Frontal cortex (tissue), 3 donors: ENCODE measurements at regions not wholly inside any gene's neighbourhood (a gene's known extent, or its start where the extent isn't known, plus 50 kb on each side); places are given as distances from the start of the nearest gene placed in this dataset.
"Not testable (repeated sequence)": the region's sequence is repeated elsewhere in the genome, so short reads cannot be mapped to it uniquely, and the experiment has no call there.

Experiments
- DNase-seq, 2 donors: peaks; one replicate each; pipeline ENCODE4 v3.0.0; 2012; ENCODE audit warnings: low spot score in 2 of 2
- FAIRE-seq: peaks from 2 replicates; lab custom pipeline; 2012; peaks lifted over from hg19 to GRCh38; lab: Jason Lieb, UNC
- donor health status: control.
- donor health status: control.
- donor health status: control.

DNA sequence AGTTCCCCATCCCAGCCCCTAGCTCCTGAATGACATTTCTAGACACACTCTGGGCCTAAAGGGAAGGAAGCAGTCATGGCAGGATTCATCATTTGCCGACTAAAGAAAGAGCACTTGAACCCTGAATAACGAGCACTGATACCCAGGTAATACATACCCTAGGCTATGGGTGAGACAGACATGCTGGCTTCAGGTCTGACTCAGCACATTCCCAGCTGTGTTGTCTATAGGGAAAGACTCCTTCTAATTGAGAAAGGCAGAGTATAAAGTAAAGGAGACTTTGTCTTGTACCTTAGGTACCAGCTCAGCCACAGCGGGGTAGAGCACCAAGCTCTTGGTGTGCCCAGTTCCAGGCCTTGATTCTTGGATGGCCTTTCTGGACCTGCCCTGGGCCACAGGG, 870.5 kb downstream of the PDCD6IP start:
- DNase-seq (no peak), FAIRE-seq (no peak)

DNA sequence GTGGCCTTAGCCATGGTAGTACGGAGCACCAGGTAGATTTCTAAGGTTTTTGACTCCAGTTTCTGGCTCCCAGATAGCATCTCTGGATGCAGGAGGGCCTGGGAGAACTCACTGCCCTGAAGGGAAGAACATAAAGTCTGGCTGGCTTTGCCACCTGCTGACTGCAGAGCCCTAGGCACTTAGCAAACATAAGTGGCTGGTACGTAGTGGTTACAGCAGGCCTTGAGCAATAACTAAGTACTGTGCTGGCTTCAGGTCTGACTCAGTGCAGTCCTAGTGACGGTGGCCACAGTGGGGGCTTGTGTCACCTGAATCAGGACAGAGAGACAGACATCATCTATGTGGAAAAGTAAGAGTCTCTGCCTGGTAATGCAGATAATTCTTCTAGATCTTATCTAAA, 871.1 kb downstream of the PDCD6IP start:
- no peak for FAIRE-seq
- DNase-seq: no peak

DNA sequence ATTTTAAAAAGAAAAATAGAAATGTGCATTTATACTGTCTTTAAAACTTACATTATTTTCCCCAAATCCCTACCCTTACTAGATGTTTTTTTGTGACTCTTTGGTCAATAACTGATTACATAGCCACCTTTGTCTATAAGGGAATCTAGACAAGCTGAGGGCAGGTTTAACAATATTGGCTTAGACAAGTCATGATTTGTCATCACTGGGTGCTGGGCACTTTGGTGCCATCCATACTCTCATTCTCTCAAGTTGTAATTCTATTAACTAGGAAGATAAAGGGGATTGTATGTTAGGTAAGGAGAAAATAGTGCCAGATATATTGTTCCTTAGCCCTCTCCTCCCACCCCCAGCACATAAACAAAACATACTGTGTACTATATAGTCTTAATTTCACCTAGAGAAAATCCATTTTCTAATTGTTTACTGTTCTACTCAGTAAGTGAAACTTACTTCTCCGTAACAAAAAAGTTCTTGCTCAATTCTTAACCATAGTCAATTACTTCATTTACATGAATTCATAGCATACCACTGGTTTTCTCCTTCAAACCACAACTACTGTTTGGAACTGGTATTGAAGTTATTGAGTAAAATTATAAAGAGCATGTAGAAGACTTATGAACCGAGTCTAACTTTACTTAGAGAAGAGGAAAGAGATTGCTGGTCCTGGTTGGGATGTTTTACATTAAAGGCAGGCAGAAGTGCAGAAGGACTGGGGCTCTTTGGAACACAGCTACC, 877.1 kb downstream of the PDCD6IP start:
- FAIRE-seq (no peak), DNase-seq (no peak)

DNA sequence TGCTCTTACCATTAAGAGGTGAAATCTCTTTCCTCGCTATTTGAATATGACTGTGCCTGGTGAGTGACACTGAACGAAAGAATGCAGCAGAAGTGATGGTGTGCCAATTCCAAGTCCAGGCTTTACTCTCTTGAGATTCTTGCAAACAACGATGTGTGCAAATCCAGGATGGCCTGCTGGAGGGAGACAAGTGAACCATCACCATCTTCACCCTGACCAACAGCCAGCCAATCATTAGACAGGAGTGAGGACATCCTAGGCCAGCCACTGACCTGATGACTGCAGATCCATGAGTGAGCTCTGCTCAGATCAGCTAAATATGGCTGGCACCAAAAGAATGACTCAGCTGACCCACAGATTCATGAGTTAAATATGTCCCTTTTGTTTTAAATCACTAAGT, 878.0 kb downstream of the PDCD6IP start:
- DNase-seq: no peak
- FAIRE-seq: no peak

DNA sequence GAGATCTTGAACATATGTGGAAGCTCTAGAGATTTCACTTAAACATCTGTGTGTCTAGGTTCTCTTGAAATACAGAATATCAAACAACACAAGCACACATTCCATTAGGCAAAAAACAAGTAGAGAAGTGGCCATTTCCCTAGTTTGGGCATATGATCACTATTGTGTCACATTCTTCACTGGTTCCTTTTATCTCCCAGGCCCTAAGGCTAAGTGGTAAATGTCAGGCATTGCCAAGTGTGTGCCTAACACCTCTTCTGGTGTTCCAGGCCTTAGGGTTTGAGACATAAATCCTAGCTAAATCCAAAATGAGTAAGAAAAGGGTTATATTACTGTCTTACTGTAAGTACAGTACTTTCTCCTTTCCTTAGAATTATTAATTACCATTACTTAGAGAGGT, 880.1 kb downstream of the PDCD6IP start:
- no peak for FAIRE-seq

DNA sequence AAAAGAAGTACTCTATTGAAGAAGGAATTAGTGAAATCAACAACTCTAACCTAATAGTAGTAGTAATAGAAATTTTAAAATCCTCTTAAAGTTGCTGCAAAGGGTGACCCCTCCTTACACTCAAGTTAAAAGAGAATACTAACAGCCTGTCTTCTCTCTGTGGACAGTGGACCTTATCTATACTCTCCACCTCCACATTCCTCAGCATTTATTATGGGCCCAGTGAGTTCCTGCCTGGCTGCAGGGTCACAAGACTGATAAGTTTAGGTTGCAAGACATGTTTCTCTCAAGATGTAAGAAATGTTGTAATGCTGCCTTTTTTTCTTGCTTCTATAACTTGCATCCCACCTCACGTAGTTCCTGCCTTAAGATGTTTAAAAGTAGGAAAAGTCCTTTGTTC, 880.6 kb downstream of the PDCD6IP start:
- FAIRE-seq, DNase-seq: not testable (repeated sequence)

More for the DNA sequence above, 880.1 kb downstream of the PDCD6IP start:
- no peak for DNase-seq

DNA sequence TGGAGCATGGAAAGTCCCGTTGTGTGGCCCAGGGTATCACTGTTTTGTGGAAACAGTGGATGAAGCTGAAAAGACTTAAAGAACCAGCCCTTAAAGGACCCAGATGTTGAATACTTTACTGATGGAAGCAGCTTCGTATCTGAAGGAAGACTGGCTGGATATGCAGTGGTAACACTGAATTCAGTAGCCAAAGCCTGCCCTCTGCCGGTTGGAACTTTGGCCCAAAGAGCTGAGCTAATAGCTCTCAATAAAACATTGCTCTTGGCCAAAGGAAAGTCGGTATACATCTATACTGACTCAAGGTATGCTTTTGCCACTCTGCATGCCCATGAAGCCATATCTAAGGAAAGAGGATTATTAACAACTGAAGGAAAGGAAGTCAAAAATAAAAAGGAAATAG, 885.4 kb downstream of the PDCD6IP start:
- no peak for DNase-seq
- FAIRE-seq: no peak

DNA sequence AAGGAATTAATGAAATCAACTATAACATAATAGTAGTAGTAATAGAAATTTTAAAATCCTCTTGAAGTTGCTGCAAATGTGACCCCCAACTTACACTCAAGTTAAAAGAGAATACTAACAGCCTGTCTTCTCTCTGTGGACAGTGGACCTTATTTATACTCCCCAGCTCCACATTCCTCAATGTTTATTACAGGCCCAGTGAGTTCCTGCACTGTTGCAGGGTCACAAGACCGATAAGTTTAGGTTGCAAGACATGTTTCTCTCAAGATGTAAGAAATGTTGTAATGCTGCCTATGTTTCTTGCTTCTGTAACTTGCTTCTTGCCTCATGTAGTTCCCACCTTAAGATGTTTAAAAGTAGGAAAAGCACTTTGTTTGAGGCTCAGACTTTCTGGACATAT, 888.1 kb downstream of the PDCD6IP start:
- DNase-seq (no peak), FAIRE-seq (no peak)

DNA sequence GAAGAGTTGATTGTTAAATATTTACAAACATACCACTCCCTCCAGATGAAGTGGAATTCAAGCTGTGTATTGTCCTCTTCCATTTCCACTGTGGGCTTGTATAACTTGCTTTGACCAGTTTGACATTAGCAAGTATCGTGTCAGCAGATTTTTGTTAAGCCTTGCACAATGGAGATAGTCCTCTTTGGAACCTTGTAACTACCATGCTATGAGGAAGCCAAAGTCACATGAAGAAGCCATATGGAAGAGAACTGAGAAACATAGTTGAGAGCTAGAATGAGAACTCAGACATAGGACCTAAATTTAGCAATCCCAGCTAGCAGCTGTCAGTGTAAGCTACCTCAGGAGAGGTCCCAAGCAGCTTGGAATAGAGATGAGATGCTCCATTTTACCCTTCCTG, 889.2 kb downstream of the PDCD6IP start:
- DNase-seq: no peak
- FAIRE-seq: no peak

DNA sequence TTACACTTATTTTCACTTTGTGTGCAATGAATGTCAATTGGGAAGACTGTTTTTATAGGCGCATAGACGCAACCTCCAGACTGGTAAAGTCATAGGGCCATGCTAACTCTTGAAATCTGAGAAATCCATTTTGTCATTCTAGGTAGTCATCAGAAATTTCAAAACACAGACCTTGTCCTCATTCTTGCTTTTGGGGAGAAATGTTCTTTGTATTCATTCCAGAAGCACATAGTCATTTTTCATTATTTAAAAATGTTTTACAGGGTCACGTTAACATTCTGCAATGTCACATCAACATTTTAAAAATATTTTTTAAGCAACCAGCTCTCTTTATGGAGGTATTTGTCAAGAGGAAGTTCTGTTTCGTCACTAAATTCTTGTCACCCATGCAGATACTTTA, 898.4 kb downstream of the PDCD6IP start:
- no peak for DNase-seq
- FAIRE-seq: no peak

DNA sequence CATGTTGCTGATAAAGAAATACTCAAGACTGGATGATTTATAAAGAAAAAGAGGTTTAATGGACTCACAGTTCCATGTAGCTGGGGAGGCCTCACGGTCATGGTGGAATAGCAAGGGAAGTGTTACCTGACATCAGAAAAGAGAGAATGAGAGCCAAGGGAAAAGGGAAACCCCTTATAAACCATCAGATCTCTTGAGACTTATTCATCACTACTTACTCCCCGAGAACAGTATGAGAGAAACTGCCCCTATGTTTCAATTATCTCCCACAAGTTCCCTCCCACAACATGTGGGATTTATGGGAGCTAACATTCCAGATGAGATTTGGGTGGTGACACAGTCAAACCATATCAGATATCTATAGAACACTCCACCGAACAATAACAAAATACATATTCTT, 904.6 kb downstream of the PDCD6IP start:
- no peak for FAIRE-seq
- DNase-seq: no peak

DNA sequence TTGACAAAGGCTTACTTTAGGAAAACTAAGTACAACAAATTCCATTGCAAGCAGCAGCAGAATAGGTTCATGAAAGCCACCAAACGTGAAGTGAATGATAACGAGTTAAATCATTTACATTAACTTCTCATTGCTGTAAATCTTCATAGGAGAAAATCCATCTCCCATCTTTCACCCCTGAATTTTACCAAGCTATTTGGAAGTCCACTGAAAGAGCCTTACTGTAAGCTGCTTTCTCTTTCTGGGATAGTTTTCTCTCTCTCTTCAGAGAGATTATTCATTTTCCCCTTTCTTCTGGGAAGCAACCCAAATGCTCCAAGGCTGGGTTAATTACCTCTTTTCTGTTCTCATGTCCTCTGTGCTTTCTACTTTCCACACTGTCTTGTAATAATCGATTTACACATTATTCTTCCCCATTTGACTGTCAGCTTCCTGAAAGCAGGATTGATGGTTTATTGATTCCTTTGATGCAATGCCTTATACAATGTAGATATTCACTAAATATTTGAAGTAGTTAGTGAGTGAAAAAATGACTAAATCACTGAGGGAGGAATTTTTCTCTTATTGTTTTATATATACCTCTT, 914.3 kb upstream of the ARPP21 start:
- FAIRE-seq: no peak

DNA sequence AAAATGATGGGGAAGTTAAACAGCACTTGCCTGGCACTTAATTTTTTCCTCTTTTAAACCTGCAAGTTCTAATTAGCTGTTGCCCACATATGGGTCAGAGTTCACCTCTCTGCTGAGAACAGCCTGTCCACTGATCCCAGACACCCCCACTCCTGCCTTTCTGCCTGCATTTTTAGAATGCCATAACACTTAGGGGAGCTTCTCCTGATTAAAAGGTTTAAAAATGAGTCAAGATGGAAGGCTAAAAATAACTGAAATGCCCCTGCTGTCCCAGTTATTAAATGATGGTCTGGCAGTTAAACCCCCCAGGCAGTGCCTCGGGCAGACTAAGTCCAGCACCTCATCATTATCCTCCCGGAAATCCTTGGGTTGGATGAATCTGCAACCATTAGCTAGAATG, 913.6 kb upstream of the ARPP21 start:
- DNase-seq: no peak
- FAIRE-seq: no peak

More for the DNA sequence above, 914.3 kb upstream of the ARPP21 start:
- no peak for DNase-seq

DNA sequence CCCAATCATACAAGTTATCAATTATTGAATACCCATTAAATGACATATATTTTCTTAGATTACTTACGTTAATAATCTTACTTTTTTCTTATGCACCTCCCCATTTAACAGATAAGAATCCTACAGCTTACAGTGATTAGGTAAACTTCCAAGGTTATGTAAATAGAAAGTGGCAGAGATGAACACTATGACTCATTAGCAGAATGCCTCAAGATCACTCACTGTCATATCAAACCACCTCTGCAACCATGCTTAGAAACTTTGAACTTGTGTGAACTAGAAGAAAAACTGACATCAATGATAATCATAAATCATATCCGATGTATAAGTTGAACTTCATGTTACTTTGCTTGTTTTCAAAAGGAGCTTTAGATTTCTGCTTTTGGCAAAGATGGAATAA, 911.6 kb upstream of the ARPP21 start:
- FAIRE-seq: no peak
- DNase-seq: no peak

DNA sequence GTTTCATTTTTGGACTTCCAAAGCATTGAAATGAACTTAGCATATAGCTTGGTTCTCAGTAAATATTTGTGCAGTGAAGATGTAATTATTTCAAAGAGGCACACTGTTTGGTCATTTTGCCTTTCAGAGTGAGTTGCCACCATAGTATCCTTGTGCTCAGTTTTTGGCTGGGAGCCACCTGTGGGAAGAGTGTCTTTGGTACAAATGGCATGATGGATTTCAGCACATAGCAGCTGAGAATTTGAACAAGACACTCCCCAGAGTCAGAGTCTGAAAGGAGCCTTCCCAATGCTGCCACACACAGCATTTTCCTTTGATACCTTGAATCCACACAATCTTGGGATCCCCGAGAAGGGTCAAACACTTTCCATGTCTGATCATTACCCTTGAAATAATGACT, 897.2 kb upstream of the ARPP21 start:
- FAIRE-seq: no peak

DNA sequence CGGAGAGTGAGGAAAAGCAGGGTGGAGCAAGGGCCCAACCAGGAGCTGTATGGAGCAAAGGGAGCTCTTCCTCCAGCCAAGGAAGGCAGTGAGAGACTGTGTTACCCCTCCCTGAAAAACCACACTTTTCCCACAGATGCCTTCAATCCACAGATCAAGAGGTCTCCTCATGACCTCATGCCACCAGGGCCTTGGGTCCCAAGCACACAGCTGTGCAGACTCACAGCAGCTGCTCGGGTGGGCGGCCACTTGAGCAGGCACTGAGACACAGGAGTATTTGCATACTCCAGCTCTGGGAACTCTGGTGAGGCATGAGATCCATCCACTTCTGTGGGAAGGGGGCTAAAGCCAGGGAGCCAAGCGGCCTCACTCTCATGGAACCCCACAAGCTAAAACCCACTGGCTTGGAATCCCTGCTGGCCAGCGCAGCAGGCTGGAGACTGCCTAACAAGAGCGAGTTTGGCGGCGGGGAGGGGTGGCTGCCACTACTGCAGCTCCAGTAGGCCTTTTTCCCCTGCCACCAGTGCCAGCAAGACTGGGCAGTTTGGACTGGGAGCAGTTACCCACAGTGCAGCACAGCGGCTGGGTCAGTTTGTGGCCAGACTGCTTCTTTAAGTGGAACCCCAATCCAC, 880.6 kb upstream of the ARPP21 start:
- FAIRE-seq (no peak), DNase-seq (no peak)

More for the DNA sequence above, 897.2 kb upstream of the ARPP21 start:
- DNase-seq: no peak

DNA sequence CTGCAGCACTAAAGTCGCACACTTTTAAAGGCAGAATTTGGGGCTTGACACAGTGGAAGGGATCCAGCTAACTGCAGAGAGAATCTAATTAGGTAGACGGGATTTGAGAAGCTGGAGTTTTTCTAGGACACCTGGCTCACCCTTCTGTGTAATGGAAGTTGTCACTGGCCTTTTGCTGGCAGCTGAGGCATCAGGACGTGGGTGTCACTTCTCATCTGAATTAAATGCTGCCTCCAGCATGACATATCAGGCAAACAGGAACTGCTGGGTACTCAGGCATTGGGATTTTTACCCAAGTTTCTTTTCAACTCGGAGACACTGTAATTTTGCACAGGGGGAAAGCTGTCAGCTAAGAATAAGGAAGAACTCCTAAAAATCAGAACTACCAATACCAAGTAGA, 861.9 kb upstream of the ARPP21 start:
- DNase-seq (peak in 1 of 2 donors; percentile 2), FAIRE-seq (no peak)

DNA sequence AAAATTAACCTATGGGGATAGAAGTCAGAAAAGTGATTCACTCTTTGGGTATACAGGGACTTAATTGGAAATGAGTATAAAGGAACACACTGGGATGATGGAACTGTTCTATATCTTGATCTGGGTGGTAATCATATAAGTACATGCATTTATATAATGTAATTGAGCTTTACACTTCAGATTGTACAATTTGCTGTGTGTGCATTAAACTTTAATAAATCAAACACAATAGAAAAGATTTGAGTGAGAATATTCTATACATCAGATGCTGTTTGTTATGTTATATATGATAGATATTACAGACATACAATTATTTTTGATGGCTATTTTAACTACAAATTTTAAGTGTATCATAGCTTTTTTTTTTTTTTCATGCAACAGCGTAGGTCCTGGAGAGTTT, 860.2 kb upstream of the ARPP21 start:
- DNase-seq: no peak

DNA sequence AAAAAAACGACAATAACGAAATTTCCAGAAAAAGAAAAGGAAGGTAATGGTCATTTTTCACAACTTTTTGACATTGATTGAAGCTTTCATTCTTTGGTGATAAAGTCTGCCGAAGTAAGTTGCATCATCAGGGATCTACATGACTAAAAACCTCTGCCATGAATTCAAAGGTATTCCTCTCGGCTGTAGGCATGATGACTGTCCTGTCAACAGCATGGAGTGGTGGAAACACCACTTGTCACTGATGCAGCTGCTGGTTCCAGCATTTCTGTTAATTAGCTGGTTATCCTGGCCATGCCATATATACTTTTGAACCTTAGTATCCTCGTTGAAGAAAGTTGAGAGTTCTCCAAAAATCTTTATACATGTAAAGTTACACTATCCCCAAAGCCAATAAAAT, 859.0 kb upstream of the ARPP21 start:
- DNase-seq: no peak
- no peak for FAIRE-seq

More for the DNA sequence above, 860.2 kb upstream of the ARPP21 start:
- no peak for FAIRE-seq

DNA sequence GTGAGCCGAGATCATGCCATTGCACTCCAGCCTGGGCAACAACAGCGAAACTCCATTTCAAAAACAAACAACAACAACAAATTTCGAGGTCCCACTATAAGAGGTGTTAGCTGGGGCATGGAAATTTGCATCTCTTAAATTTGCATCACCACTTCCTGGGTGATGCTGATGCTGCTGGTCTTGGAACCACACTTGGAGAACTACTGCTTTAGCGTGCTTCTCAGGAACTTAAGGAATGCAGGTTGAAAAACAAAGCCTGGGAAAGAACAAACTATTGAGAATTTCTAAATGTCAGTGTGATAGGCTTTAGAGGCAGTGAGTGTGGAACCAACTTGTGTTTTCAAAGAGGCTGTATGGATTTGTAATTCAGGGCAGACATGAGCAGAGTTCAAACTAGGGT, 858.4 kb upstream of the ARPP21 start:
- DNase-seq (no peak), FAIRE-seq (no peak)

DNA sequence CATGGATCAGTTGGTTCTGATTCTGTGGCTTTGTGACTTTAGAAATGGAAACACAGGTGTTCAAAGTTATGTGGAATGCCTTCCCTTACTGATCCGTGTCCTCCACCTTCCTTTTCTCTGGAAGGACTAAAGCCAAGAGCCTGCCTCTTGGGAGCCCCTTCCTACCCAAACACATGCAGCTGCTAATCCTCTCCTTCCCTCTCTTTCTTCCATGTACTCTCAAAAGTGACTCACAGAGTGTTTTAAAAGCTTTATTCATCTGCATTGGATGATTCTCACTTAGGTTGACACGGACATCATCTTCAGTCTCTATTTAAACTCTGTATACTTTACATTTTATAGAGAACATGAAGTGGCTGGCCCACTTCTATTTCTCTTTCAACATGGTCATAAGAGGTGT, 856.5 kb upstream of the ARPP21 start:
- DNase-seq (no peak), FAIRE-seq (no peak)
